ENCODE measurements at regions not wholly inside any gene's neighbourhood (a gene's known extent, or its start where the extent isn't known, plus 50 kb on each side); places are given as distances from the start of the nearest gene placed in this dataset.

GRCh38 chr2:128984081-128984480 lies 665.4 kb upstream of the HS6ST1 start:
- DNase-seq (ENCODE audit: low spot score), result no peak

- no peak for DNase-seq (ENCODE audit: low spot score)
Observed at GRCh38 chr2:128984855-128985254, 666.2 kb upstream of the HS6ST1 start.

- DNase-seq (ENCODE audit: low spot score), result no peak
Observed at GRCh38 chr2:128986026-128986715, 667.5 kb upstream of the HS6ST1 start.

GRCh38 chr2:128986867-128987268 lies 668.2 kb upstream of the HS6ST1 start:
- DNase-seq (ENCODE audit: low spot score), result no peak

- no peak for DNase-seq (ENCODE audit: low spot score)
Observed at GRCh38 chr2:128988326-128988725, 669.7 kb upstream of the HS6ST1 start.

GRCh38 chr2:128988967-128989366 lies 670.3 kb upstream of the HS6ST1 start:
- no peak for DNase-seq (ENCODE audit: low spot score)

GRCh38 chr2:128995086-128995485 lies 676.4 kb upstream of the HS6ST1 start:
- DNase-seq (ENCODE audit: low spot score), result no peak

- DNase-seq (ENCODE audit: low spot score), result no peak
Observed at GRCh38 chr2:128996078-128996477, 677.4 kb upstream of the HS6ST1 start.

GRCh38 chr2:128997166-128997866 lies 678.6 kb upstream of the HS6ST1 start:
- no peak for DNase-seq (ENCODE audit: low spot score)

- DNase-seq (ENCODE audit: low spot score), result no peak
Observed at GRCh38 chr2:129001926-129002325, 683.3 kb upstream of the HS6ST1 start.

- DNase-seq (ENCODE audit: low spot score), result no peak
Observed at GRCh38 chr2:129002751-129003150, 684.1 kb upstream of the HS6ST1 start.

- DNase-seq (ENCODE audit: low spot score), result no peak
Observed at GRCh38 chr2:129004485-129004884, 685.8 kb upstream of the HS6ST1 start.

- no peak for DNase-seq (ENCODE audit: low spot score)
Observed at GRCh38 chr2:129004940-129005490, 686.3 kb upstream of the HS6ST1 start.

- DNase-seq (ENCODE audit: low spot score), result no peak
Observed at GRCh38 chr2:129006135-129006886, 687.6 kb upstream of the HS6ST1 start.

- DNase-seq (ENCODE audit: low spot score), result no peak
Observed at GRCh38 chr2:129006901-129007300, 688.2 kb upstream of the HS6ST1 start.

GRCh38 chr2:129008055-129008880 lies 689.6 kb upstream of the HS6ST1 start:
- no peak for DNase-seq (ENCODE audit: low spot score)

- no peak for DNase-seq (ENCODE audit: low spot score)
Observed at GRCh38 chr2:129008881-129009554, 690.4 kb upstream of the HS6ST1 start.

- no peak for DNase-seq (ENCODE audit: low spot score)
Observed at GRCh38 chr2:129009555-129010146, 691.0 kb upstream of the HS6ST1 start.

GRCh38 chr2:129010262-129010661 lies 691.6 kb upstream of the HS6ST1 start:
- DNase-seq (ENCODE audit: low spot score), result no peak

GRCh38 chr2:129011466-129012061 lies 692.9 kb upstream of the HS6ST1 start:
- DNase-seq (ENCODE audit: low spot score), result no peak

Measured in HuH-7.5 (cell line).